ENCODE measurements at regions not wholly inside any gene's neighbourhood (a gene's known extent, or its start where the extent isn't known, plus 50 kb on each side); places are given as distances from the start of the nearest gene placed in this dataset.

- Histone ChIP-seq H2AFZ (ENCODE audit: low read length) (no peak overlapping the region), H3K9ac (ENCODE audit: low read depth, low read length, poor library complexity, severe bottlenecking) (no peak overlapping the region), H3K4me1 (ENCODE audit: insufficient read depth, low read length, poor library complexity, severe bottlenecking) (no peaks in the 10 kb centered on the region), H3F3A (ENCODE audit: low read depth) (no peaks in the 10 kb centered on the region), H3K9me3 (ENCODE audit: insufficient read depth, low read depth, low read length) (no peaks in the 10 kb centered on the region), H3K4me2 (ENCODE audit: low read depth, low read length, poor library complexity, severe bottlenecking) (no peak overlapping the region), H4K20me1 (ENCODE audit: insufficient read depth, low read length, poor library complexity, severe bottlenecking) (no peaks in the 10 kb centered on the region), H3K9me2 (replicated peaks; ENCODE audit: low read depth, low read length) (no peaks in the 10 kb centered on the region), H3K4me3 (ENCODE audit: low read length, poor library complexity, severe bottlenecking) (no peak overlapping the region), H3K79me2 (ENCODE audit: insufficient read depth, low read length) (no peaks in the 10 kb centered on the region), H3K36me3 (ENCODE audit: insufficient read depth, low read length) (no peaks in the 10 kb centered on the region), H3K27me3 (ENCODE audit: insufficient read depth, low read length, poor library complexity, severe bottlenecking) (no peaks in the 10 kb centered on the region)
- TF ChIP-seq EZH2phosphoT487 (IDR thresholded peaks at IDR 0.05; ENCODE audit: borderline replicate concordance) (no peak), CTCF (conservative IDR thresholded peaks at IDR 0.05; ENCODE audit: low read length) (no peak)
Observed at GRCh38 chr9:85142496-85142911, 473.0 kb downstream of the NTRK2 start.

GRCh38 chr9:85137696-85138095, 468.2 kb downstream of the NTRK2 start:
- no peak overlapping the region for H3K4me3 ChIP-seq (ENCODE audit: low read length, poor library complexity, severe bottlenecking)
- no peaks in the 10 kb centered on the region for H3K4me1 ChIP-seq (ENCODE audit: insufficient read depth, low read length, poor library complexity, severe bottlenecking)
- no peaks in the 10 kb centered on the region for H3K79me2 ChIP-seq (ENCODE audit: insufficient read depth, low read length)
- H3K27me3 ChIP-seq (ENCODE audit: insufficient read depth, low read length, poor library complexity, severe bottlenecking): no peaks in the 10 kb centered on the region
- H4K20me1 ChIP-seq (ENCODE audit: insufficient read depth, low read length, poor library complexity, severe bottlenecking): no peaks in the 10 kb centered on the region
- H3F3A ChIP-seq (ENCODE audit: low read depth): no peaks in the 10 kb centered on the region
- H3K9me3 ChIP-seq (ENCODE audit: insufficient read depth, low read depth, low read length): no peaks in the 10 kb centered on the region
- H2AFZ ChIP-seq (ENCODE audit: low read length): no peak overlapping the region
- H3K4me2 ChIP-seq (ENCODE audit: low read depth, low read length, poor library complexity, severe bottlenecking): no peak overlapping the region
- no peak for TF ChIP-seq EZH2phosphoT487 (IDR thresholded peaks at IDR 0.05; ENCODE audit: borderline replicate concordance)
- TF ChIP-seq CTCF (conservative IDR thresholded peaks at IDR 0.05; ENCODE audit: low read length): no peak
- no peaks in the 10 kb centered on the region for H3K36me3 ChIP-seq (ENCODE audit: insufficient read depth, low read length)
- no peak overlapping the region for H3K9ac ChIP-seq (ENCODE audit: low read depth, low read length, poor library complexity, severe bottlenecking)
- H3K9me2 ChIP-seq (replicated peaks; ENCODE audit: low read depth, low read length): no peaks in the 10 kb centered on the region

DNA sequence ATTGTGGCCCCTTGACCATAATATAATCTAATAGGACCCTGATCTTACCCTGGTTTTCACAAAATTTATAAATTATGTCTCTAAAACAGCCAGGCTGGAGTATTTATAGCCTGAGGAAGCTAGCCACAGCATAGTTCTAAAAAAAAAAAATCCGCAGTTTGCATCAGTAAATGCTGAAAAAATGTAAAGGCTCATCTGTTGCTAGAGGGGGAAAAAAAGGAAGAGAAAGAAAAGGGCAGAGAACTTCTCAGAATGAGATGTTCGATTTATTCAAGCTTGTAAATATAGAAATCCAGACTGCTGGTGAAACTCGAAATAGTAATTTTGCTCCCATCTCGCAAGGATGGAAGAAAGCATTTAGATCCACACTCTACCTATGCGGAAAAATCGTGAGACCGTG, 467.5 kb downstream of the NTRK2 start:
- H3K4me1 ChIP-seq (ENCODE audit: insufficient read depth, low read length, poor library complexity, severe bottlenecking): no peaks in the 10 kb centered on the region
- H3K9ac ChIP-seq (ENCODE audit: low read depth, low read length, poor library complexity, severe bottlenecking): no peak overlapping the region
- H3K27me3 ChIP-seq (ENCODE audit: insufficient read depth, low read length, poor library complexity, severe bottlenecking): no peaks in the 10 kb centered on the region
- H4K20me1 ChIP-seq (ENCODE audit: insufficient read depth, low read length, poor library complexity, severe bottlenecking): no peaks in the 10 kb centered on the region
- no peaks in the 10 kb centered on the region for H3K36me3 ChIP-seq (ENCODE audit: insufficient read depth, low read length)
- no peak overlapping the region for H3K4me3 ChIP-seq (ENCODE audit: low read length, poor library complexity, severe bottlenecking)
- no peak overlapping the region for H3K4me2 ChIP-seq (ENCODE audit: low read depth, low read length, poor library complexity, severe bottlenecking)
- no peaks in the 10 kb centered on the region for H3K79me2 ChIP-seq (ENCODE audit: insufficient read depth, low read length)
- no peak overlapping the region for H2AFZ ChIP-seq (ENCODE audit: low read length)
- H3K9me2 ChIP-seq (replicated peaks; ENCODE audit: low read depth, low read length): no peaks in the 10 kb centered on the region
- no peaks in the 10 kb centered on the region for H3F3A ChIP-seq (ENCODE audit: low read depth)
- no peak for TF ChIP-seq EZH2phosphoT487 (IDR thresholded peaks at IDR 0.05; ENCODE audit: borderline replicate concordance)
- no peak for TF ChIP-seq CTCF (conservative IDR thresholded peaks at IDR 0.05; ENCODE audit: low read length)
- H3K9me3 ChIP-seq (ENCODE audit: insufficient read depth, low read depth, low read length): no peaks in the 10 kb centered on the region

All from Loucy (cell line).